ENCODE measurements at regions not wholly inside any gene's neighbourhood (a gene's known extent, or its start where the extent isn't known, plus 50 kb on each side); places are given as distances from the start of the nearest gene placed in this dataset.
A peak's percentile ranks its signal among the peaks of the same experiment; 100 is the strongest.
"Not testable (repeated sequence)": the region's sequence is repeated elsewhere in the genome, so short reads cannot be mapped to it uniquely, and the experiment has no call there.

DNA sequence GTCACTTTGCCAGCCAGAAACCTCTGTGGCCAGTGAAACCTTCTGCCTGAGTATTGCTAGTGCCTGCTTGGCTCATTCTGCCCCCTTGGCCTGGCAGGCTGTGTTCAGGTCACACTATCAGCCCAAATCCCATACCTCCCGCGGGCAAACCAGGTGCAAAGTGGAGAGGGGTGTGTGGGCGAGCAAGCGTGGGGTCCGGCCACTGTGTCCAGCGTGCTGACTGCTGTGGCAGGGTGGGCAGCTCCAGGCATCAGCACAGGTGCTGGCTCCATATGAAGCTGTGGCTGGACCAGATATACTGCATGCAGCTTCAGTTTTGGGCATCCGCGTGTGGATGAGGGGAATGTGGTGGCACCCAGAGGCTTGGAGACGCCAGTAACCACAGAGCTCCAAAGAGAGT, 576.5 kb upstream of the EDIL3 start:
- DNase-seq: no peak

DNA sequence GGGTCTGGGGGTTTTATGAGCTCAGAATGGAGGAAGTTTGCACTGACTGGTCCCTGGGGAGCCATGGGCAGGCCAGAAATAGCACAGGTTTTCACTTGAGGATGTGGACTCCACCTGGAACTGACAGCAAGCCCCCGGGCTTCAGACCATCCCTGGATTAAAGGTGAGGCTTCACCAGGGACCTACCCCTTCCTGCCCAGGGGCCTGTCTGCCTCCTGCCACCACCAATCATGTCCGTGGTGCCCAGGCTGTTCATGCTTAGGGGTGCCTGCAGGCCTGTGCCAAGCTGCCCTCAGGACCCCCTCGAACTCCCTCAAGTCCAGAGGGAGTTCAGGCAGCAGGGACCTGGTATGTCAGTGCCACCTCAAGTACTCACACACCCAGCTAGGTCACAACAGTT, 577.2 kb upstream of the EDIL3 start:
- DNase-seq: no peak

DNA sequence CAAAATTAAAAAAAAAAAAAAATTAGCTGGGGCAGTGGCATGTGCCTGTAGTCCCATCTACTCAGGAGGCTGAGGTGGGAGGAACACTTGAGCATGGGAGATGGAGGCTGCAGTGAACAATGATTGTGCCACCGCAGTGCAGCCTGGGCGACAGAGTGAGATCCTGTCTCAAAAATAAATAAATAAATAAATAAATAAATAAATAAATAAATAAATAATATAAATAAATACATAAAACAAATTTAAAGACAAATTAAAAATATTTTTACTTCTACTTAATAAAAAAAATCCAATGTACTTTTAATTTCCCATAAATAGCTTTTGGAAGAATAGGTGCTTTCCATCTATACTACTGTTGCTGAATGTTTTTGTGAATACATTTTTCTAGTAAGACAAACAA, 598.4 kb upstream of the EDIL3 start:
- DNase-seq: no peak

DNA sequence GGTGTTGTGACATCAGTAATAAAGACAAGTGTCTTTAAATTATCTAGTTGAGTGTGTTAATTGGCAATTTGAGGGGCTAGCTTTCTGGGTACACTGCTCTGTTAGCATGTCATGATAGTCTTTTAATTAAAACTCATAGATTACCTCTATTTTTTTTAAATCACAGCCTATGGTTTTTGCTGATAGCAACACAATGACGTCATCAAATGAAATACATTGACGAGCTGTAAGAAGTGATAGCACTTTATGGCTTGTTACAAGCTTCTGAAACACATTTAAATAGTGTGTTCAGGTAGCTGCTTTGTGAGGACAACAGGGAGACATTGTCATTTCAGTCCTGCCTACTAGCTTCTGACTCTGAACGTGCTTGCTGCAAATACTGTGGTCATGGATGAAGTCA, 600.5 kb upstream of the EDIL3 start:
- no peak for DNase-seq

DNA sequence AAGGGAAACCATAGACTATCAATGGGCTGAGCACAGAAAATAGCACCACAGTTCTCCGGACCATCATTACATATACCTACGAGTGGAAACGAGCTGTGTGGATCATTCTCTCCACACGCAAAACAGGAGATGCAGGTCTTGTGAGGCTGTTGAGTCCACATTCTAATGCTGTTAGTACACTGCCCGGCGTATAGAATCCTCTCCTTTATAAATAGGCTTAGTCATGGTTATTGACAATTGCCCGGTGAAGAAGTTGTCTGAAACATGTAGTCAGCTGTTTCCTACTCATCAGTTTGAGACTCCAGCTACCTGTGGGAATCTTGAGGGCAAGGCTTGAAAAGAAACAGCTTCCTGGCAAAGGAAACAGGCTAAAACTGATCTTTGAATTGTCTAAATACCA, 602.0 kb upstream of the EDIL3 start:
- DNase-seq: no peak

DNA sequence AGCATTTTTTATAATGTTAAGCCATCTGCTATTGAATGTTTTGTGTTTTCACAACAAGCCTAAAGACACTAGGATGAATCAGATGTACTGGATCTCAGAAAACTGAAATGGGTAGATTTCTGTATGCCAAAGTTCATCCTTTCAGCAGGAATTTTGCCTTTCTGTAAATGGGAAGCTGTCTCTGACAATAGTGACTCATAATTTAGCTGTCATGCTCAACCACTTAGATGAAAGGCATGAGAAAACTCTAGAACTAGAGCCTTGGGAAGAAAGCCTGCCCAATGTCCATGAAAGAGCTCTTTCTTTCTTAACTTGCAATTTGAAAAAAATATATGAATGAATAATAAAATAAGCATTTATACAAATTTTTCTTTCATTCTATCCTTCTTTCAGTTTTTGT, 616.0 kb upstream of the EDIL3 start:
- no peak for DNase-seq

DNA sequence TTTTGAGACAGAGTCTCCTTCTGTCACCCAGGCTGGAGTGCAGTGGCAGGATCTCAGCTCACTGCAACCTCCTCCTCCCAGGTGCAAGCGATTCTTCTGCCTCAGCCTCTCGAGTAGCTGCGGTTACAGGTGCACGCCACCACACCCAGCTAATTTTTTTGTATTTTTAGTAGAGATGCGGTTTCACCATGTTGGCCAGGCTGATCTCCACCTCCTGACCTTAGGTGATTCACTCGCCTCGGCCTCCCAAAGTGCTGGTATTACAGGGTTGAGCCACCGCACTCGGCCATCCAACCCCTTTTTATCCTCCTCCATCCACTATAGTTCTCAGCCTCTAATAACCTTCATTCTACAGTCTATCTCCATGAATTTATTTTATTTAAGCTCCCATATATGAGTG, 617.3 kb upstream of the EDIL3 start:
- not testable (repeated sequence) for DNase-seq

DNA sequence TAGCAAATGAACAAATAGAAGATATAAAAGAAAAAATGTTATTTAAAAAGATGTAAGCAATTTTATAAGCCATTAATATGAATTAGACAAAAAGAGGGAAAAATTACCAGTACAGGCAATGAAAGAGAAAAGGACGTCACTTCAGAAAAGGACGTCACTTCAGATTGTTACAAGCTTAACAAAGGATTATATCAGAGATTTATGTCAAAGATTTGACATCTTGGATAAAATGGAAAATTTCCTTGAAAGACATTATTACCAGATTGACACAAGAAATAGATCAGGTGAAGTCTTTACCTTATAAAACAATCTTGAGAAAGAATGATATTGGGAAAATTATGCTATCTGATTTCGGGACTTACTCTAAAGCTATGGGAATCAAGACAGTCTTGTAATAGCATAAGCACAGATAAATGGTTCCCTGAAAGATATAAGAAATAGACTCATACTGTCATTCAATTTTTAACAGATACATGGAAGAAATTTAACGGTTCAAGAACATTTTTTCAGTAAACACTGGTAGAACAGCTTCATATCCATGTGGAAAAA, 625.4 kb upstream of the EDIL3 start:
- no peak for DNase-seq

DNA sequence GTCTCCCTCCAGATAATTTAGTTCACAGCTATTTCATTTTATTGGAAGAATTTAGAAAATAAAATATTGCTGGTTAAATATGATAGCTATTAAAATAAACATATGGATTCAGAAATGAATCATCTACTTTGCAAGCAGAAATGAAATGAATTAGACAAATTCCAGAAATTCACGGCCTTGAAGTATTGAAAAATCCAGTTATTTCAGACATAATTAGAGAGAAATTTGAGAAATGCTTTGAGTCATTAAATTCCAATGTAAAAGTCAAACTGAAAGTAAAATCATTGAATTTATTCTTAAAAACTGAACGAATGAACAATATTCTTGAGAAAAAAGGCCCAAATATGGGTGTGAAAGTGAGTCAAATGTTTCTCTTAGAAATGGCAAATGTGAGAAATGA, 632.6 kb upstream of the EDIL3 start:
- DNase-seq: no peak

DNA sequence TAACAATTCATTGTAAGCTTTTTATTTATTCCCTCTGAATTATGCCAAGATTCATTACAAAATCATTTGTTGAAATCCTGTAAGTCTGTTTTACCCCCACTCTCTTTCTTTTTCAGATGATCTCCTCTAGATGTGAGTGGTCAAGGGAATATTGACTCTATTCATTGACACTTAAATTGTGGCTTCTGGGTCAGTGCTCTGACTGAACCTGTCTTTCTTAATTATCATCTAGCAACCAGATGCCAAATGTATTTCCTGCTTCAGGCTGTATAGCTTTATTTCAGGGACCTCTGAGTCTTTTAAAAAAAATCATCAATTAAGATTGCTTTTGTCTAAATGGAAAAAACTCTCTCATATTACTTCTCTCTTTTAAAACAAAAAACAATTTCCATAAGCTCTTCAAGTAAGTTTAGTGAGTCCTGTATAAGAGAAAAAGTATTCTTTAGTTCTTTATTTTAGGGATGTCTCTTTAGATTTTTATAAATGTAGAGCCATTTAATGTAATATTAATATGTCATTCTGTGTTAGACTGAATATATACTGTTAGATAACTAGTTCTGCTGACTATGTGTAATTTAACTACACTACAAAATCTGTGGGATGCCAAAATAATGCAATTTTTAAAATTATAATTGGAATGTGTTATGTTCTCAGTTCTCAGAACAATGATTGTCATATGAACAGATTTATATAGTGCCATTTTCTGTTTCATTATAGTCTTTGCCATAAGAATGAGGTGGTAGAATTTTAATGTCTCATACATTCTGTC, 645.8 kb upstream of the EDIL3 start:
- DNase-seq: no peak

DNA sequence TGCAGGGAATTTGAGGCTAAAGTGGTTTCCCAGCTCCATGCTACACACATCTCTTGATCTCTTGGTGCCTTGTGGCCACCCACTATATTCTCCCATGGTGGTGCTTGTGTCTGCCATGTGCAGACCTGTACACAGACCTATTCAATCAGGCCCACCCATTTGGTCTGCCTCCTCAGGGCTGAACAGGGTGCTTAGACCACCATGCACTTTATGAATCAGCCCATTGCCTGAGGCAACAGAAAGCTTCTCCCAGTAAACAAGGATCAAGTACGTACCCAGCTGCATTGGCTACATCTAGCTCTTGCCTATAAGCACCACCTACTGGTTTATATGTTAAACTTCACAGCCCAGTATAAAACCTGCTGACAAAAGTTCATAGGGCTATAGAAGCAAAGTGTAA, 664.3 kb upstream of the EDIL3 start:
- peak; percentile 5 for DNase-seq

DNA sequence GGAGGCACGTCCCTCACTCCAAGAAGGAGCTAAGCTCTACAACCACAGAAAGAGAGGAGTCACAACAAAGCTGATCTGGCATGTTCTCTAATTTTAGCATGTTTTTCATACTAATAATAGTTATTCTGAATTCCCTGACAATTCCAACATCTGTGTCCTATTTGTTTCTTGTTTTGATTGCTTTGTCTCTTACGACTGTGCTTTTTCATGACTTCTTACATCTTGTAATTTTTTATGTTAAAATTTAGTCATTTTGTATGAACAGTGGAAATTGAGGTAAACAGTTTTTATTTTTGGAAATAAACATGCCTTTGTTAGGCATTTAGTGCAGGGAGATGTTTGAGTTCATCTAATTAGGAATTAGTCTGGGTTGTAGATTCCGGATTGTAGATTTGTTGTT, 668.1 kb upstream of the EDIL3 start:
- DNase-seq: no peak

DNA sequence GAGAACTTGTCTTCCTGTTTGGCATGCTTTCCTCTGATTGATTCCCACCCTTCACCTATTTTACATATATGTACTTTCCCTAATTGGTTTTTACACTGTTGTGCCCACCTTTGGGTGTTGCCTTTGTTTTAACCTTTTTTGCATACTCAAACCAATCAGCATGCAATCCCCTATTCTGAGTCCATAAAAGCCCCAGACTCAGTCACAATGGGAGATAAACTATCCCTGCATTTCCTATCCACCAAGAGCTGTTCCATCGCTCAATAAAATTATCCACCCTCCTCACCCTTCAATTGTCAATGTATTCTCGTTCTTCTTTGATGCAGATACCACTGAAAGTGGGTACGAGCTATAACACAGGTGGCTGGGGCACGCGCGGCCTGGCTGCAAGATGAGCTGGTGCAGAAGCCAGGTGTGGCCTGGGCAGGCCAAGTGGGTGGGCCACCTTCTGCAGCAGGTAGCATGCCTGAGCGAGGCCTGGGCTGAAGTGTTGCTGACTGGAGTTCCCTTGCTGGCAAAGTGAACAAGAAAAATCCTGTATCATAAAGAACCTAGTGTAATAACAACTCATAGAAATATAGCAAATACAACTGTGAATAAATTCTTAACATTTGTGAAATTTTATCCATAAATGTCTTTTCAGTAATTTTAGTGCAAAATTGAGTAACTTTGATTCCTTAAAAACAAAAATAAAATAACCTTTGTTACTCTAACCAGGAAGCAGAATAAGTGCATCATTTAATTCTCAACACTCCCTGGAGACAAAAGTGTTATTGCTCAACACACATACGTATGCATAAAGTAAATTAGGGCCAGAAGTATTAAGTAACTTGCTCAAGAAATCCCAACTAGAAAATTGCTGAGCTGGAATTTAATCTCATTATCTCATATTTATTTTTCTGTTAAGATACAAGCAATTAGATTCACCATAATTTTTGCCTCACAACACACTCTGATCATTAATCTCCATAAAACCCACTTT, 685.3 kb upstream of the EDIL3 start:
- DNase-seq: no peak

DNA sequence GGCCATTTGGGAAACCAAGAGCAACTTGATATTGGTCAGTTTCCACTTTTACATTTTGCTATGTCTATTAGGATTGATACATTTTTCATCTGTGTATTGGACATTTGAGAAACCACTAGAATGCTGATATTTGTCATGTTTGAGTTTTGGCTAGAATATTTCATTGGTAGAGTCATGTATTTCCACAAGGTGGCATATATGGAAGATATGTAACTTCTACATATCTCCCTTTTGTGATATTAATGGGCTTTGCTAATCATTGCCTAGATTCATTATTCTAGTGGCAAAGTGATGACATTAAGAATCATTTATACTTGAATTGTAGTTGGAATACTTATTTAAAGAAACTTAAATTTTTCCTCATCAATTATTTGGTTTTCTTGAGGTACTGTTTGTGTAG, 692.9 kb upstream of the EDIL3 start:
- DNase-seq: peak; percentile 5

DNA sequence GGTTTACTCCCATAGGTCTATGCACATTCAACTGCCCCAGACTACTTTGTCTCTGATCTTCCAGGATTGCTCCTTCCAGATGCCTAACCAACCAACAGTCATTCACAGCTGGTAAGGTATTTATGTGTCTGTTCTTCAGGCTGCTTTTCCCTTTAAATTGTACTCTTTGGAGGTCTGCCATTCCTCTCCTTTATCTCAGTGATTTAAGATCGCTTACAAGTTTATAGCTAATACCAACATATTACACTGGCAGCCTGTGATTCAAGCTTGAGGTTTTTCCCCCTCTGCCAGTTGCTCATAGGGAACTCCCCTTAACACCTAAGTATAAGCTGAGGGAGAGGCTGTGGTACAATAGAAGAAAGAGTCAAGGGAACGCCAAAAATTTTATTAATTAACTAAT, 711.7 kb upstream of the EDIL3 start:
- DNase-seq: no peak

DNA sequence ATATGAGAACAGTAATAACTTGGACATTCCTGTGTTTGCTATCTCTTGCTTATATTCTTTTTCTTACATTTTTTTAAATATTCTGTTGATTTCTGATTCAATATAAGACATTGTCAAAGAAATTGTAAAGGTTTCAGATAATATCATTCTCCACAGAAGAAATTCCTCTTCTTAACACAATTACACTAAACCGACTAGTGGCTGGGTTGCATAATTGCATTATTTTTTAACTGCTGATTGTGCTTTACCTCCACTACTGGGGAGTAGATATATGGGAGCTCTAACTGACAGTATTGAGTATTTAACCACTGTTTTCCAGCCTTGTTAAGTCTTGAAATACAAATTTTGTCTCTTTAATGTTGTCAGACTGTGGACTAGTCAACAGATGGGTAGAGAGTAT, 723.8 kb upstream of the EDIL3 start:
- DNase-seq: no peak

DNA sequence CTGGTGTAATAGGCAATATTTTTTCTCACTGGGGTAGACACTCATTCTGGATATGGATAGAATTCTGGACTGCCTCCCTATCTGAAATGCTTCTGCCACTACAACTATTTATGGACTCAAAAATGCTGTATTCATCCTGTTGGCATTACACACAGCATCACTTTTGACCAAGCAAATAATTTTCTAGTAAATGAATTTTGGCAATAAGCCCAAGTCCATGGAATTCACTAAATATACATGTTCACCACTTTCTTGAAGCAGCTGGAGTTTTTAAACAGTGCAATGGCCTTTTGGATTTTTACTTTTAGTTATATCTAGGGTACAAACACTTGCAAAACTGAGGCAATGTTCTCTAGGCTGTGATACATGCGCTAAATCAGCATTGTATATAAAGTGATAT, 724.9 kb upstream of the EDIL3 start:
- no peak for DNase-seq

DNA sequence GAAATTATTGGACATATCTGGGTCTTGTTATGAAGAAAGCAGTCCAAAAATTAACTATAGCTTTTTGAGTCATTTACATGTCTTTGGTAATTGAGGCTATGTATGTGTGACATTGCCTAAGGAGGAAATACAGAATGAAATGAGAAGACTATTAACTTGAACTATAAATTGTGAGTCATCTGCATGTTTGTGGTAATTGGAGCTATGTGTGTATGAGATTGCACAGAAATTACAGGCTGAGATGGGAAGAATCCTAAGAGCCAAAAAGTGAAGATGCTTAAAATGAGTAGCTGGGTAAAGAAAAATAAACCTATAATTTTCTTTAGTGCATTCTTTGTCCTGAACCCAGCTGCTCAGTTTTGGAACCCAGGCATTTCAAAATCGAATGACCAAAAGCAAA, 747.6 kb upstream of the EDIL3 start:
- DNase-seq: no peak

DNA sequence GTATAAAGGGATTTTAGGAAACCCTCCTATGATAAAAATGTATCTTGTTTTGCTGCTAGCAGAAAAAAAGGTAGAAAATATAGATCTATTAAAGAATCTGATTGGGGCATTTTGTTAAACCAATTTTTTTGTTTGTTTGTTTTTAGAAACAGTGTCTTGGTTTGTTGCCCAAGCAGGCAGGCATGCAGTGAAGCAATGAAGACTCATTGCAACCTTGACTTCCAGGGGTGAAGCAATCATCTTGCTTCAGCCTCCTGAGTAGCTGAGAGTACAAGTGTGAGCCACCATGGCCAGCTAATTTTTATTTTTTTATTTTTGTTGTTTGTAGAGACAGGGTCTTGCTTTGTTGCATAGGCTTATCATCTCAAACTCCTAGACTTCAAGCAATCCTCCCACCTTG, 755.8 kb upstream of the EDIL3 start:
- no peak for DNase-seq

DNA sequence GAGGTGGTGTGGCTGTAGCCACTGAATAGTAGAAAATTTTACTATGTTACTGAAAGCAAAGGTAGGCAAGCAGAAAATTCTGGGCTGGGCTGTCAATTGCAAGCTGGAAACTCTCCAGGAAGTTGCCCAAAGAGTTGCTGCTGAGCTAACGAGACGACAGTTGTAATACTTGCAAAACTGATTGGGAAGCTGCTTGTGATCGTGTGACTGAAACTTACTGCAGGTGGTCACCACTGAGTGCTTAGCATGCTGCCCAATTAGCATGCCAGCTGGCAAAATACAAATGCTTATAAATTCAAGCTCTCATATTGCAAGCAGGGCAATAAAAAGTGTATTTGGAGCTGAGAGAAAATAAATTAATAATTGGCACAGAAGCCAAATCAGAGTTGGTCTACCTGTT, 758.5 kb upstream of the EDIL3 start:
- no peak for DNase-seq

DNA sequence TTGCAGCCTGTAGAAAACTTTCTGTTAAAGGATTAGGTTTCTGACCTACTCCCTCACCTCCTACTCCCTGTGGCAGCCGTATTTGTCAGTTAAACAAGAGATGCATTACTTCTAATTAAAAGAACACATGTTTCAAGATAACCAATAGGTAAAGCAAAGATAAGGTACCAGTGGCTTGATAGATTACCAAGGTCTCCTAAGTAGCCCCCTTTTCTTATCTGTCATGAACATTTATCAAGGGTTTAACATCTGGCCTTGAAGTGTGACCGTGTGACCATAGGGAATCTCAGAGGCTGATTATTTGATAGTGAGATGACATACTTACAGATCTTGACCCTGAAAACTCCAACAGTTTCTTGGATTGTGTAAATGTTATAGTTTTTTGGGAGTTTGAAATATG, 764.0 kb upstream of the EDIL3 start:
- no peak for DNase-seq

DNA sequence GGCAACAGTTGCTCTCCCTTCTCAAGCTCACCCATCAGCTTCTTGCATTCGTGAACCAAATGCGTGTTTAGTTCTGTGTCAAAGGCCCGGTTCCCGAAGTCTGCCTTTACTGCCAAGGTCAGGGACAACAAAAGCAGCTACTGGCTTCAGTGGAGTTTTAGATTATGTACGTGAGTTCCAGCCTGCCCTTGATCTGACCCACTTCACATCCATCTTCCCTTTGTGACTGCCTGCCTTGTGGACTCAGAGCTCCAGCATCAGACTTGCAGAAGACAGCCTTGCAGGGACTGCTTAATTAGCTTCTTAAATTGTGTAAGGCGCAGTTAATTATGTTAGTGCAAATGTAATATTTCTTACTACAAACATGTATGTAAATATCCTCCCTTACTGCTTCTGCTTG, 774.7 kb upstream of the EDIL3 start:
- no peak for DNase-seq

DNA sequence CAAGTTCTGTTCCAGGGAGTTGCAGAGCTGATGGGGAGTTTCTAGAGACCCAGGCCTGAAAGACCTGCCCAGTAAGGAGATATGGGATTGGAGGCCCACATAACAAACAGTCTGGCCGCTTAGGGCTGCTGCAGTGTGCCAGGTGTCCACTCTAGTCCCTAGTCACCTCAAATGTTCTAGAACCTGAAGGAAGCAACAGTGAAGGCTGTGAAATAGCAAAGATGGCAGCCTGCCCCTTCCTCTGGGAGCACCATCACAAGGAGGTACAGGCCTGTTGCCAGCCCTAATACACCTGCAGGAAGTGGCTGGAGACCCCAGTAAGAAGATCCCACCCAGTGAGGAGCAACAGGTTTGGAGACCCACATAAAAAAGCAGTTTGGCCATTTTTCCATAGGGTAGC, 783.8 kb upstream of the EDIL3 start:
- DNase-seq: no peak

DNA sequence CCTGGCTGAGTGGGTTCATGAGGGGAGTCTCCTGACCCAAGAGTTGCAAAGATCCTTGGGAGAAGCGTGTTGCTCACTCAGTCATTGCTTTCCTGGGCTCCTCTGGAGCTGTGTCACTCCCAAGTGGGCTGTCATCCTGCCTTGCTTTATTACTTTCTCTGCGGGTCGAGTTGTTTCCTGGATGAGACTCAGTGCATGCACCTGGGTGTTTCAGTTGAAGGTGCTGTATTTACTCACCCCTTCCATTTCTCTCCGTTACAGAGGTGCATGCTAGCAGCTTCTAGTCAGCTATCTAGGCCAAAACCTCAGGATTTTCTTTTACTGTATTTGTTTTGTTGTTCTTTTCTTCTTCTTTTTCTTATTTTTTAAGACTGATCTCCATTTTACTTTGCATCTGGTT, 785.5 kb upstream of the EDIL3 start:
- no peak for DNase-seq
